GM13977 (cell line): ENCODE measurements at regions not wholly inside any gene's neighbourhood (a gene's known extent, or its start where the extent isn't known, plus 50 kb on each side); places are given as distances from the start of the nearest gene placed in this dataset.

Source experiments
- DNase-seq: peaks from one replicate; pipeline ENCODE4 v3.0.0; 2012; ENCODE audit warnings: low spot score
- in situ Hi-C: fragments of 300-500 bp; cut with MboI; formaldehyde crosslinking; loops from one replicate; pipeline ENCODE4 v1.12.0; 2022; ENCODE audit warnings: low sequenced_read_pairs, low pct_unique_long_range_greater_than_20kb, mixed read lengths, inconsistent platforms; ENCODE audit not compliant: unreplicated experiment
- TF ChIP-seq, protein P1 (sequence below): IDR thresholded peaks from 2 replicates; pipeline ENCODE4 v1.5.1; 2012; ENCODE audit warnings: mild to moderate bottlenecking, control low read depth; ENCODE audit not compliant: insufficient read depth; ENCODE audit errors: extremely low read depth, missing control alignments

DNA sequence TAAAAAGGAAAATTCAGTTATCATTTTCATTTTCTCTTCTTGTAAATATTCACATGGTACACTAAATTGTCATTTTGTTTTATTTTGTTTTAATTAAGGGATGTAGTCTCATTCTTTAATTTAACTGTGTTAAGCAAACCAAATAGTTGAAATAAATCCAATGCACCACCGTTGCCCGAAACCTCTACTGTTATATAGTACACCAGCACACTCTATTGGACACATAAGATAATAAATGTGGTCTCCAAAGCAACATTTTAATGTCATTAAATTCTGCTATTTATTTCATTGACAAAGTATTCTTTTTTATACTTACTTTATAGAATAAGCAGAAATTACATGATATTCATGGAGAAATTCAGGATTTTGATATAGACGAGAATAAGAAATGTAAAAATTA, 156.4 kb upstream of the FREM2 start:
- DNase-seq = no peak
- in situ Hi-C loops = no loop called here
- TF ChIP-seq, protein P1, sequence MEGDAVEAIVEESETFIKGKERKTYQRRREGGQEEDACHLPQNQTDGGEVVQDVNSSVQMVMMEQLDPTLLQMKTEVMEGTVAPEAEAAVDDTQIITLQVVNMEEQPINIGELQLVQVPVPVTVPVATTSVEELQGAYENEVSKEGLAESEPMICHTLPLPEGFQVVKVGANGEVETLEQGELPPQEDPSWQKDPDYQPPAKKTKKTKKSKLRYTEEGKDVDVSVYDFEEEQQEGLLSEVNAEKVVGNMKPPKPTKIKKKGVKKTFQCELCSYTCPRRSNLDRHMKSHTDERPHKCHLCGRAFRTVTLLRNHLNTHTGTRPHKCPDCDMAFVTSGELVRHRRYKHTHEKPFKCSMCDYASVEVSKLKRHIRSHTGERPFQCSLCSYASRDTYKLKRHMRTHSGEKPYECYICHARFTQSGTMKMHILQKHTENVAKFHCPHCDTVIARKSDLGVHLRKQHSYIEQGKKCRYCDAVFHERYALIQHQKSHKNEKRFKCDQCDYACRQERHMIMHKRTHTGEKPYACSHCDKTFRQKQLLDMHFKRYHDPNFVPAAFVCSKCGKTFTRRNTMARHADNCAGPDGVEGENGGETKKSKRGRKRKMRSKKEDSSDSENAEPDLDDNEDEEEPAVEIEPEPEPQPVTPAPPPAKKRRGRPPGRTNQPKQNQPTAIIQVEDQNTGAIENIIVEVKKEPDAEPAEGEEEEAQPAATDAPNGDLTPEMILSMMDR = peak; percentile 40

DNA sequence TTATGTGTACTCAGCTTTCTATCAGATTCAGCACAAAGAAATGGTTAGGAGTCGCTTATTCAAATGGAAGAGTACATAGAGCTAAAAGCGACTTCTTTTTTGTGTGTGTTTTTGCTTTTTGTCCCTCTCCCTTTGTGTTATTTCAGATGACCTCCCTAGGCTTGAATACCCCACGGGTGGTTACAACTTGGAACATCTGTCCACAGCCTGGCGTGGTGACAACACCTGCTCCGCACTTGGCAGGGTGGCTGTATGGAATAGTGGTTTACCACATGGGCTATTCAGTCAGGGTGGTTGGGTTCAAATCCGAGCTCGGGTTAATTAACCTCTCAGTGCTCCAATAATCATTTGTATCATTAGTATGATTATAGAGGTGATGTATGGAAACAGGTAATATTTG, 151.6 kb upstream of the FREM2 start:
- TF ChIP-seq, protein P1 = no peak

DNA sequence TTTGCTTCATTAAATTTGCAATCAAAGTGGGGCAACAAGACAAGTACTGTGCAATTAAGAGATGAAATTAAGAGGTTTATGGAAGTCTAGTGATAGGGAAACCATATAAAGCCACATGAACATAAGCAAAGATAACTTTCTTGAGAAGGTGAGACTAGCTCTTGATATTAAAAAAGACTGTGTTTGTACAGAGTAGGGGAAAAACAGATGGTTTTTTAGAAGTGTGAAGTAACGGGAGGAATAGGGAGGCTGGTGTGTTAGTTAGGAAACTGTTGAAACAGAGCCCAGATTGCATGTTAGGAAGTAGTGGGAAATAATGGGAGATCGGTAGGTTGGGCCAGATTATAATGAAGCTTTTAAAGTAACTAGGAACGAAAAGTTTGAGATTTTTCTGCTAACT, 149.8 kb upstream of the FREM2 start:
- in situ Hi-C loops = no loop called here
- no peak for DNase-seq
- TF ChIP-seq, protein P1 = no peak

More for the DNA sequence above, 151.6 kb upstream of the FREM2 start:
- in situ Hi-C loops = no loop called here
- no peak for DNase-seq

DNA sequence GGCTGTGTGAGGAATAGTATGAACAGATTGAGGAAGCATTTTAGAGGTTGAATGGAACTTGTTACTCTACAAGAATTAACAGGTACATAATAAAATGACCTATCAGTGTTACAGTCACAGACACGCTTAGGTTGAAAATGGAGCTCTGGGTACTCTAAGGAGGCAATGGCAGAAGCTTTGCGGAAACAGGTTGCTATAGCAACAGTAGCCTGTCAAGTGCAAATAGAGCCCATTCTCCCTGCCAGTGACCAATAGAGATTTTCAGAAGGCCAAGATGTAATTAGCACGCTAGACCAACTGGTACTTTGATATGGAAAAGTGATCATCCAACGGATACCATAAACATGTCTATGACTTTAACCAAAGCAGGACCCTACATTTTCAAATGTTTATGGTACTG, 148.5 kb upstream of the FREM2 start:
- DNase-seq = no peak
- TF ChIP-seq, protein P1 = no peak
- in situ Hi-C loops = no loop called here

DNA sequence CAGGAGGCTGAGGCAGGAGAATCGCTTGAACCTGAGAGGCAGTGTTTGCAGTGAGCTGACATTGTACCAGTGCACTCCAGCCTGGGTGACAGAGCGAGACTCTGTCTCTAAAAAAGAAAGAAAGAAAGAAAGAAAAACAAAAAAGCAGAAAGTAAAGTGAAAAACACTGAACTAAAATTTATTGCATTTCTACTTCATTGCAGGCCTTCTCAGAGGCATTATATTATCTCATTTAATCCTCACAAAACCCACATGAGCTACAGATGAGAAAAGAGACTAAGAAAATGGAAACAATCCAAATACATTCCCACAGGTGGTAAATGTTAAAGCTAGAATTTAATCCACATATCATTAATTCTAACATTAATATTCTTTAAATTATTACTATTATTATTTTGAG, 147.2 kb upstream of the FREM2 start:
- TF ChIP-seq, protein P1 = no peak
- no peak for DNase-seq
- in situ Hi-C loops = no loop called here

DNA sequence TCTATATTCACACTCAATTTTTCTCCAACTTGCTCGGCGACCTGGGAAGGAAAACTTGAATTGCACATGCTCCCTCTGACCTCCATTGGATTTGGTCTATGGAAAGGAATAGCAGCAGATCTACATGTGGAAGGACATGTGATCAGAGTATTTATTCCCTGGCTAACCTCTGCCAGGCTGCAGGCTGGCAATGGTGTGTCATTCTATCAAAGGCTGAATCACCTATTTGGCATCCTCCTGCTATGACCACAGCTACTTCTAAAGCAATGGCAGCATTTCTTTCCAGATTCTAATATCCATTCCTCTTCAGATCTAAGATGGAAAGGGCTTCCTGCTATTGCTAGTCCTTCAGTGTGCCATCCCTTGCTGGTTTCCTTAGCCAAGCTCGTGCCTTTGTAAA, 144.3 kb upstream of the FREM2 start:
- in situ Hi-C loops = no loop called here
- DNase-seq = no peak
- TF ChIP-seq, protein P1 = no peak

DNA sequence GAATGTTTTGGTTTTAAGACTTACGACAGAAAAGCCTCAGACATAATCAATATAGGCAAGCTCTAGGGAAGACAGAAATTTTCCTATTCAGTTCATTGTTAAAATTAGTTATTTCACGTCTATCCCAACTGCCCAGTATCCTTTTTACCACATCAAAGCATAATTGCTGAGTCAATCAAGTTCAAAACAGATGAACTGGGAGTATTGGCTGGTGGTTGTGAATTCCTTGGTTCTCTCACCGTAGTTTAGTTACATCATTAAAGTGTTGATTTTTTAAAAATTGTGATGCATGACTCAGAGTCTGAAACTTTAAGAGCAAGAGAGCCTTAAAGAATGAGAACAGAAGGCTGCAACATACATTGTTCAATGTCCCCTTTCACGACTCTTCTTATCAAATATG, 143.3 kb upstream of the FREM2 start:
- DNase-seq = no peak
- TF ChIP-seq, protein P1 = no peak
- in situ Hi-C loops = no loop called here
